ENCODE measurements at regions not wholly inside any gene's neighbourhood (a gene's known extent, or its start where the extent isn't known, plus 50 kb on each side); places are given as distances from the start of the nearest gene placed in this dataset.

- TF ChIP-seq CTCF (IDR thresholded peaks at IDR 0.05; ENCODE audit: low read depth, low read length, poor library complexity, severe bottlenecking) (no peak), EZH2phosphoT487 (IDR thresholded peaks at IDR 0.05; ENCODE audit: borderline replicate concordance, low read length) (no peak)
Measured at GRCh38 chr4:184279496-184280061, 61.9 kb upstream of the ENPP6 start.
